ENCODE measurements at regions not wholly inside any gene's neighbourhood (a gene's known extent, or its start where the extent isn't known, plus 50 kb on each side); places are given as distances from the start of the nearest gene placed in this dataset.

GRCh38 chr17:13756763-13757162, 155.0 kb upstream of the HS3ST3A1 start:
- no peak for TF ChIP-seq CTCF (conservative IDR thresholded peaks at IDR 0.05)
- no peak for TF ChIP-seq ZFX (IDR thresholded peaks at IDR 0.05)

Measured in C4-2B (cell line).